ENCODE measurements at regions not wholly inside any gene's neighbourhood (a gene's known extent, or its start where the extent isn't known, plus 50 kb on each side); places are given as distances from the start of the nearest gene placed in this dataset.

GRCh38 chr1:72892461-72892860, 610.1 kb upstream of the NEGR1 start:
- no peak for DNase-seq

- no peak for DNase-seq
These were observed 609.6 kb upstream of the NEGR1 start for GRCh38 chr1:72891976-72892375.

- DNase-seq, result peak; percentile 48
These were observed 603.5 kb upstream of the NEGR1 start for GRCh38 chr1:72885841-72886240.

- DNase-seq, result no peak
These were observed 602.7 kb upstream of the NEGR1 start for GRCh38 chr1:72885017-72885416.

- DNase-seq, result no peak
These were observed 587.5 kb upstream of the NEGR1 start for GRCh38 chr1:72869873-72870272.

GRCh38 chr1:72869441-72869840, 587.1 kb upstream of the NEGR1 start:
- DNase-seq, result no peak

GRCh38 chr1:72851597-72851996, 569.3 kb upstream of the NEGR1 start:
- no peak for DNase-seq

- DNase-seq, result no peak
These were observed 566.7 kb upstream of the NEGR1 start for GRCh38 chr1:72848997-72849396.

GRCh38 chr1:72847651-72848050, 565.3 kb upstream of the NEGR1 start:
- no peak for DNase-seq

GRCh38 chr1:72846476-72847278, 564.3 kb upstream of the NEGR1 start:
- DNase-seq, result no peak

- DNase-seq, result no peak
These were observed 563.6 kb upstream of the NEGR1 start for GRCh38 chr1:72845981-72846380.

- DNase-seq, result no peak
These were observed 563.0 kb upstream of the NEGR1 start for GRCh38 chr1:72845381-72845780.

GRCh38 chr1:72837781-72838180, 555.4 kb upstream of the NEGR1 start:
- DNase-seq, result no peak

GRCh38 chr1:72830606-72831390, 548.5 kb upstream of the NEGR1 start:
- no peak for DNase-seq

GRCh38 chr1:72827278-72827677, 544.9 kb upstream of the NEGR1 start:
- no peak for DNase-seq

- no peak for DNase-seq
These were observed 522.2 kb upstream of the NEGR1 start for GRCh38 chr1:72804541-72804940.

- DNase-seq, result no peak
These were observed 498.7 kb upstream of the NEGR1 start for GRCh38 chr1:72781038-72781437.

GRCh38 chr1:72780212-72780611, 497.9 kb upstream of the NEGR1 start:
- no peak for DNase-seq

- no peak for DNase-seq
These were observed 495.6 kb upstream of the NEGR1 start for GRCh38 chr1:72777918-72778317.

GRCh38 chr1:72763481-72763880, 481.1 kb upstream of the NEGR1 start:
- DNase-seq, result no peak

GRCh38 chr1:72759486-72759885, 477.1 kb upstream of the NEGR1 start:
- DNase-seq, result no peak

GRCh38 chr1:72757843-72758242, 475.5 kb upstream of the NEGR1 start:
- no peak for DNase-seq

- DNase-seq, result no peak
These were observed 463.1 kb upstream of the NEGR1 start for GRCh38 chr1:72745413-72745812.

- no peak for DNase-seq
These were observed 452.1 kb upstream of the NEGR1 start for GRCh38 chr1:72734415-72734814.
